Middle frontal gyrus (tissue), 1 donor: ENCODE measurements at regions not wholly inside any gene's neighbourhood (a gene's known extent, or its start where the extent isn't known, plus 50 kb on each side); places are given as distances from the start of the nearest gene placed in this dataset.
A peak's percentile ranks its signal among the peaks of the same experiment; 100 is the strongest.

Experiments
- DNase-seq: peaks from one replicate; pipeline ENCODE4 v3.0.0-alpha.2; 2015; ENCODE audit warnings: low spot score; ENCODE audit errors: extremely low spot score

- DNase-seq, result peak; percentile 14
Measured at GRCh38 chr5:133742431-133742988, 130.2 kb upstream of the FSTL4 start.

DNA sequence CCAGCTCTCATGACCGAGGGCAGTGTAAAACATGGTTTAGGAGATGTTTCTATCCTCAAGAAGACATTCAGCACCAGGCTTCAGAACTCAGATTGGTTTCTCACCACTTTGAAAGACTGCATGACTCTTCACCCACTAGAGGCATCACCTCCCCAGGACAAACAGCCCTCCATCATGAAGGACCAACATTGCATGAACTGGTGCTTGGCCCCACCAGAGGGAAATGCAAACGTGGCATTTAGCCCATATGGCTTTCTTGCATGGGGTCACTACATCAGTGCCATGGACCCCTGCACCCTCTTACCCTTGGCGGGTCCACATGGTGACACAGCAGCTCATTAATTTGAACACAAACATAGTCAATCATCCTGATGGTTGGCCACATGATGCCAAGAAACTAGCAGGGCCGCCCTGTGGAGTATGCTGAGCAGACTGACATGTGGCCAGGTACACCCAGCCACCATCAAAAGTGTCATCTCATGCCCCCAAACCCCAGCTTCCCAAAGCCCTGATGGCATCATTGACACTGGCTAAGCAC is 129.5 kb upstream of the FSTL4 start:
- DNase-seq, result no peak

DNA sequence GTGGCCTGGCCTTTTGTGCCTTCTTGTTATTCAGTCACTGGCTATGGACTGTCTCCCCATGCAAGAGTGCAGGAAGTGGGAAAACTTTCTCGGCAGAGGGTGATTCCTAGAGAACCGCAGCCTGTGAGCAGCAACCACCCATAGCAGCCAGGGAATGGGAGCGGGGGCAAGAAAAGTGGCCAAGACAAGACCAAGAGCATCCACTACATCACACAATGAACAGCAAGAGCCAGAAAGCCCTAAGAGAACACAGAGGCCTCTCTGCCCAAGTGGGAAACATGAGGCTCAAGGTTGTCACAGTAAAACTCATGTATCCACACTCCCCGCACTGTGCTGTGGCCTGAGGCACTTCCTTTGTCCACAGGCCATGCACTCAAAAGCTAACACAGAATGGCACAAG is 129.1 kb upstream of the FSTL4 start:
- DNase-seq, result no peak

- no peak for DNase-seq
Measured at GRCh38 chr5:133739181-133739780, 126.9 kb upstream of the FSTL4 start.

- DNase-seq, result no peak
Measured at GRCh38 chr5:133738271-133738670, 125.9 kb upstream of the FSTL4 start.

DNA sequence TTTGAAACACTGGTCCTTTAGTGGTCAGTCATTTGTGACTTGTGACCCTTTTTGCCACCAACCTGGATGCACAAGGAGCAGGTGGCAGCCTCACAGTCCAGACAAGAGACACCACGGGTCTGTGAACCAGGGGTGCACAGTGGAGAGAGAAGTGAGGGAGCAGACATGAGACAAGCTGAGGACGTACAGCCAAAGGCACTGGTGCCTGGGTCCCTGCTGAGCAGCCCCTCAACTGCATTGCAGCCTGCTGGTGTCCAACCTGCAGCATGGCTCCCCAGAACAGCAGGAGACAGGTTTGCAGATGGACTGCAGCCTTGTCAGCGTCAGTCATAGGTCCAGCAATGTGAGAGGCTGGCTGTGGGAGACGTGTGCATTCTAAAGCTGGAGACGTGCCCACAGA is 124.2 kb upstream of the FSTL4 start:
- no peak for DNase-seq

DNA sequence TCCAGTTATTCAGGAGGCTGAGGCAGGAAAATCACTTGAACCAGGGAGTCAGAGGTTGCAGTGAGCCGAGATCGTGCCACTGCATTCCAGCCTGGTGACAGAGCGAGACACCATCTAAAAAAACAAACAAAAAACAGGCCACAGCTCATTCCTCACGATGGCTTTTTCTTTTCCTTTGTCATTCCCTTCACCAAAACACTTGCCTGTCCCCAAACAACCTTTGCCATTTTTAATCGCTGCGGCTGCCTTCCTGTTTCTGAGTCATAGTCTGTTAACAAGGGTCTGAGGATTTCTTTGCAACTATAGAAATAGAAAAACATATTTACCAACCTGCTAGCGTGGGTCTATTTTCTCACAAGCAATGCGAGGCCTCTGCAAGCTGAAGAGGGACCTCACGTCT is 123.0 kb upstream of the FSTL4 start:
- DNase-seq, result no peak

GRCh38 chr5:133734916-133735315 is 122.6 kb upstream of the FSTL4 start:
- no peak for DNase-seq

DNA sequence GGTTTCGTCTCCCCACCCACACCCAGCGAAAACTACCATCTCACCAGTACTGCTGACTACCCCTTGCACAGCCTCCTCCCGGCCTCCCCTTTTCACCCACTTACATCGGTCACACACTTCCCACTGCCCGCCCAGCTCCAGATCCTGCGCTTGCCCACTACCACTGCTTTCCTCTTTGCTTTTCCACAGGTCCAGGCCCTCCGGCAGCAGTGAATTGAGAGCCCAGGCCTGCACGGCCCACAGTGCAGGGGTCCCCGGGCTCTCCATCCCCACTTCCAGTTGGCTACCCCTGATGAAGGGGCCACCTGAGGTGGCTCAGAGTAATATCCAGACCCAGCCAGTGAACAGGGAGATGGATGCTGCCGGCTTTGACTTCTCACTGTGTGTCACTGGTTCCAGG is 120.2 kb upstream of the FSTL4 start:
- DNase-seq, result no peak

DNA sequence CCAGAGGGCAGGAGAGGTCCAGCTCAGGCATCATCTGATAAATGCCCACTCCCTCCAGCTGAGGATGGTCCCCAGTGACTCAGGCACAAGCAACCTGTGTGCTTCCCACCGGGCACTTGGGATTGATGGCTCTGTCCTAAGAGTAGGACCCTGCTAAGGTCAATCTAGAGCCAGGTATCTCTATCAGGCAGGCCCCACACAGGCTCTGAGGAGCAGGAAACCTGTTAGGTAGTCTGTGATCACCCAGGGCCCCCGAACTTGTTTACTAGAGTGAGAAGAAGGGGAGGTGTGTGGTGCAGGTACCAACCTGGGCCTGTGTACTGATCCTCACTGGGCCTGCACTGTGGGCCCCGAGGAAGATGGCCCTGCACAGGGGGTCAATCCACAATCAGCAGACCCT is 119.6 kb upstream of the FSTL4 start:
- no peak for DNase-seq

- DNase-seq, result no peak
Measured at GRCh38 chr5:133730866-133731265, 118.5 kb upstream of the FSTL4 start.

DNA sequence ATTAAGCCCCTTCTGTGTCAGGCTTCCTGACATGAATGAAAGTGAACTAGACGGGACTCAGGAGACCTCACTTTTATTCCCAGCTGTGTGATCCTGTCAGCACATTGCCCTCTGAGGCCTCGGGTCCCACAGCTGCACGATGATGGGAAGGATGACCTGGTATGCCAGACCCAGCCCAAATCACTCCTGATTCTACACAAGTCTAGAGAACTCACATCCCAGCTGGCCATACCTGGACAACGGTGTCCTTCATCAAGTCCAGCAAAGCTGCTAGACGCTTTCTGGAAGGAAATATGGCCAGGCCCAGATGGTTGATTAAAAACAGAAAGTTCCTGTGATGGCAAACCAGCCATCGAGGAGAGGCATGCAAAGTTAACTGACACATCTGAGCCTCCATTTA is 118.0 kb upstream of the FSTL4 start:
- no peak for DNase-seq

- DNase-seq, result no peak
Measured at GRCh38 chr5:133729800-133730199, 117.5 kb upstream of the FSTL4 start.

DNA sequence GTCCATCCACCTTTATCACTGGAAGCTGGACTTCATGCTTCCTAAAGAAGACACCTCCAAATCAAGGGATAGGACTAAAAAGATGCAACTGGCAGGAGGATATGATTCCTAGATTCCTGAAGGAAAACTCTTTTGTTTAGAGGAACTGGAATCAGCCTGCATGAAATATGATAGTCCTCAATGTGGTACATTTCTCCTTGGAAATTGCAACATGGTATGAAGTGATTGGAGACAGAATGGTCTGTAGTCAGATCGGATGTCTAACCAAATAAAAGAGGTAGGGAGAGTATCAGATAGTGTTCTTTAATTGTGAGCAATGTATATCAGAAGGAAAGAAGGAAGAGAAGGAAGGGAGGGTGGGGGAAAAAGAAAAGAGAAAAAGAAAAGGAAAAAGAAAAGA is 116.1 kb upstream of the FSTL4 start:
- no peak for DNase-seq

- DNase-seq, result no peak
Measured at GRCh38 chr5:133727636-133728035, 115.3 kb upstream of the FSTL4 start.

DNA sequence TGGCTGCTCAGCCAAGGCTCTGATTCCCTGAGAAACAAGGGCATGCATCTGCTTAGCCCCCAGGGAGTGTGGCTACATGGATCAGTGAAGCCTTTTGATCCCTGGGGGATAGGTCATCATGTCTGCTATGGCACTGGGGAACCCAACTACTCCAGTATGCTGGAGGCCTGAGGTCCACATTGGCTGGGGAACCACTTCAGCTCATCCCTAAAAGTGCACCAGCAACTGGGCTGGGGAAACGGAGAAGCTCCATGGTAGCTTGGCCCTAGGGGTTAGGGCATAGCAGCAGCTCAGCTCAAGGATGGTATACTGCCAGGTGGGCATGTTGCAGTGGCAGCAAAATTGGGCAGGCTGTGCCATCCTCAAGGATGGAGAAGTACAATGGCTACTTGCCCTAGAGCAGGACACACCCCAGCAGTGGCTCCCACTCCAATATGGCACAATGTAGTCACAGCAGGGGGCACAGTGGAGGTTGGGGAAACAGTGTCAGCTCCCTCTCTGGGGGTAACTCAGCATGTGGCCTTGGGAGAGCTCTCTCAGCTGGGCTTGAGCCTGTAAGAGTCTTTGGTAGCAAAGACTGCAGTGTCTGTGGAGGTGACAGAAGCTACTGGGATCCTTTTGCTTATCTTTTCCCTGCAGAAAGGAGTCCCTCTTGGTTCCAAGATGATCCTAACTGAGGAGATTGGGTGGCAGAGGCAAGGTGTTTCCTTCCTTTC is 111.5 kb upstream of the FSTL4 start:
- no peak for DNase-seq

- no peak for DNase-seq
Measured at GRCh38 chr5:133723126-133723525, 110.8 kb upstream of the FSTL4 start.

DNA sequence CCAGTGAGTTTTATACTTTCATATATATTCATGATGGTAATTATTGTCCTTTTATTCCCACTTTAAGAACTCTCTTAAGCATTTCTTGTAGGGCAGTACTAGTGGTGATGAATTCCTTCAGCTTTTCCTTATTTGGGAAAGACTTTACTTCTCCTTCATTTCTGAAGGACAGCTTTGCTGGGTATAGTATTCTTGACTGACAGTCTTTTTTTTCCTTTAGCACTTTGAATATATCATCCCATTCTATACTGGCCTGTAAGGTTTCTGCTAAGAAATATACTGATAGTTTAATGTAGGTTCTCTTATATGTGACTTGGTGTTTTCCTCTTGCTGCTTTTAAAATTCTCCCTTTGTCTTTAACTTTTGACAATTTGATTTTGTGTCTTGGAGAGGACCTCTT is 109.0 kb upstream of the FSTL4 start:
- no peak for DNase-seq

DNA sequence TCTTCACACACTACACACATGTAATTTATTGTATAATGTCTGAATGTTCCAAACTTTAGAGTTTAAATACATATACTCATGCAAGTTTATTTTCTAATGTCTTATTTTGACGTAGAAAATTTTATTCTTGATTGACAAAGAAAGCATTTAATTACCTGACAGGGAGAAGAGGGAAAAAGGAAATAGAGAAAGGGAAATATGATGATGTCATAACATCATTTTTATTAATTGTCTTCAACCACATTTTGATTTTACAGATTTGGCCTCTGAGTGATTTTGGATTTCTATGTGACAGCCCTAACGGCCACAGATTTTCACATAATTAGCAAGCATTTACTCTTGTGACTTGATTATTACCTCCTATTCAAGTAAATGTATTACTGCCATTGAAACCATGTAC is 106.1 kb upstream of the FSTL4 start:
- no peak for DNase-seq

DNA sequence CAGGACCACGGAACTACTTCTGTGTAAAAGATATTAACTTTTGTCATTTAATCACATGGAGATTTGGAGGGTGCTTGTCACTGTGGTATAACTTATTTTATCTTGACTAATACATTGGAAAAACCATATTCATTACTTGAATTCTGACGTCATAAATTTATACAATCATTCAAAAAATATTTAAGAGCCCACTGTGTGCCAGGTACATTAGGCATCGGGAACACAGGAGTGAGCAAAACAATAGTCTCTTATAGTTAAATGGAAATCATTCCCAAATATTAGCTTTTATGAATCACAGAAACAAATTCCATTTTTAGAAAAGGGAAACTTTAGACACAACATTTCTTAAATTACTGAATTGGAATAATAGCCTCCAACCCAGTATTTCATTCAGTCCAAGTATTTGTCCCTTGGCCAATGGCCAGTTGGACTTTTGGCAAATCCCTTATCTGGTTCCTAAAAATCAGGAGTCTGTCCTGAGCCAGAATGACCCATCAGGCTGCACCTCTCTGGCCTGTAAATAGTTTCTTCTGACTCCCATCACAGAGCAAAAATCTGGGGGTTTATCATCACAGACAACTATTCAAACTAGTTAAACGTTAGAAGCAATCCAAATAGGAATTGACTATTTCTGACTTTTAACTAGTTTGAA is 104.3 kb upstream of the FSTL4 start:
- DNase-seq, result no peak

GRCh38 chr5:133715616-133716015 is 103.3 kb upstream of the FSTL4 start:
- no peak for DNase-seq

DNA sequence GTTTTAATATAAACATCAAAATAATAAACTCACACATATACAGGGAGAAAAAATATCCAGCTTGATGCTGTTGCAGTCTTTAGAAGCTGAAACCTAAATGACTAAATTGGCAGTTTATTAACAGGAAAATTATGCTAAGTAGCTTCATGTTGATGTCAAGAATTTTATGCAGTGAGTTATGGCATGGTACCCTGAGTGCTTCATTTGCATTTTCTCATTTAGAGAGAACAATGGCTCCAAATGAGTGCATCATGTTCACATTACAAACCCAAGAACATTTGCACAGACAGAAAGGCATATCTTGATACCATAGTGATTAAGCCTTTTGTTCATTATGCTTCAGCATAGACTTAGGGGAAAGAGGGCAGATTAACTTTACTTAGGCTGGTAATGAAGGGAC is 102.9 kb upstream of the FSTL4 start:
- DNase-seq, result no peak
